Brain microvascular endothelial cell (primary cell): ENCODE measurements at regions not wholly inside any gene's neighbourhood (a gene's known extent, or its start where the extent isn't known, plus 50 kb on each side); places are given as distances from the start of the nearest gene placed in this dataset.
A peak's percentile ranks its signal among the peaks of the same experiment; 100 is the strongest.
"Not testable (repeated sequence)": the region's sequence is repeated elsewhere in the genome, so short reads cannot be mapped to it uniquely, and the experiment has no call there.

Source experiments
- DNase-seq: peaks from one replicate; pipeline ENCODE4 v3.0.0-alpha.2; 2020
- H3K27ac ChIP-seq: fragments of 250-450 bp; sonication (Bioruptor Pico); 2 replicates; pipeline ENCODE4 v1.5.1; 2020; ENCODE audit warnings: mild to moderate bottlenecking, moderate library complexity
- H3K27me3 ChIP-seq: fragments of 250-450 bp; sonication (Bioruptor Pico); replicated peaks from 2 replicates; pipeline ENCODE4 v1.5.1; 2020; ENCODE audit warnings: mild to moderate bottlenecking
- H3K36me3 ChIP-seq: fragments of 250-450 bp; sonication (Bioruptor Pico); replicated peaks from 2 replicates; pipeline ENCODE4 v1.5.1; 2020; ENCODE audit warnings: mild to moderate bottlenecking
- H3K4me3 ChIP-seq: 2 replicates; pipeline ENCODE4 v1.5.1; 2011; ENCODE audit warnings: low read depth, mild to moderate bottlenecking, control low read depth, low read length, moderate library complexity
- in situ Hi-C: cut with HindIII; loops from 2 replicates; pipeline ENCODE4 v1.10.0; 2017; ENCODE audit warnings: low sequenced_read_pairs, low pct_ligation_motif_present
- TF ChIP-seq, protein P1 (sequence below): IDR thresholded peaks from 2 replicates; pipeline ENCODE4 v1.5.1; 2011; ENCODE audit warnings: low read depth, mild to moderate bottlenecking, moderate library complexity, low read length, control low read depth, inconsistent platforms; ENCODE audit errors: missing control alignments

DNA sequence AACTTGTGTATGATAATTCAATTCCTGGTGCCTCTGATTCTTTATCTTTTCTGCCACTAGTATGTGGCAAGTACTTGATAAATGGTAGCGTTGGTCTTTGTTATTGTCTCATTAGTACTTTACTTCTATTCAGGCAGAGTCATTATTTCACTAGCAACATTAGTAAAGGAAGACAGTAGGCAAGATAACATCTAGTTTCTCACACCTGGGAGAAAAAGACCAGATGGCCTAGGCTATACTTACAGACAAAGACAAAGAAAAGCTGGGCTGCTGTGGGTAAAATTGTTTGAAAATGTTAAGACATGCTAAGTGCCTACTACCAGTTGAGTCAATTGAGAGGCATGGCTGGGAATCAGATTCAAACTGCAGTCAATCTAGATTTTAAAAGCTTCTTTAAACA, 198.7 kb upstream of the CMC1 start:
- in situ Hi-C loops: no loop called here

DNA sequence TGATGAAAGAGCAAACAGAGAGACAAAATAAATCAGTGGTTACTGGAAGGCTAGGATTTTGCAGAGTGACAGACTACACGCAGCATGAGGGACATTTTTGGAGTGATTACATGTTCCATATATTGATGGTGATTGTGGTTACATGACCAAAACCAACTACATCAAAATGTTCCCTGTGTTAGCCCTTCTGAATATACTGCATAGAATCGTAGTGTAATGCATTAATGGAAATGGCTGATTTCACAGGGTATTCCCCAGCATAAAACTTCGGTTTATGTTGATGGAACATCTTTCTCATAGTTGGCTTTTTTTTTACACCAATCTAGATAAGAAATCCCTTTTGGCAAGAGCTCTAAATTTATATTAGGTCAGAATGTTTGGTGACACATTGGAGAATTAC, 191.3 kb upstream of the CMC1 start:
- in situ Hi-C loops: no loop called here
- no peaks in the 10 kb centered on the region for H3K36me3 ChIP-seq
- TF ChIP-seq, protein P1, sequence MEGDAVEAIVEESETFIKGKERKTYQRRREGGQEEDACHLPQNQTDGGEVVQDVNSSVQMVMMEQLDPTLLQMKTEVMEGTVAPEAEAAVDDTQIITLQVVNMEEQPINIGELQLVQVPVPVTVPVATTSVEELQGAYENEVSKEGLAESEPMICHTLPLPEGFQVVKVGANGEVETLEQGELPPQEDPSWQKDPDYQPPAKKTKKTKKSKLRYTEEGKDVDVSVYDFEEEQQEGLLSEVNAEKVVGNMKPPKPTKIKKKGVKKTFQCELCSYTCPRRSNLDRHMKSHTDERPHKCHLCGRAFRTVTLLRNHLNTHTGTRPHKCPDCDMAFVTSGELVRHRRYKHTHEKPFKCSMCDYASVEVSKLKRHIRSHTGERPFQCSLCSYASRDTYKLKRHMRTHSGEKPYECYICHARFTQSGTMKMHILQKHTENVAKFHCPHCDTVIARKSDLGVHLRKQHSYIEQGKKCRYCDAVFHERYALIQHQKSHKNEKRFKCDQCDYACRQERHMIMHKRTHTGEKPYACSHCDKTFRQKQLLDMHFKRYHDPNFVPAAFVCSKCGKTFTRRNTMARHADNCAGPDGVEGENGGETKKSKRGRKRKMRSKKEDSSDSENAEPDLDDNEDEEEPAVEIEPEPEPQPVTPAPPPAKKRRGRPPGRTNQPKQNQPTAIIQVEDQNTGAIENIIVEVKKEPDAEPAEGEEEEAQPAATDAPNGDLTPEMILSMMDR: no peak

More for the DNA sequence above, 198.7 kb upstream of the CMC1 start:
- Histone ChIP-seq H3K36me3 (no peaks in the 10 kb centered on the region), H3K27me3 (no peaks in the 10 kb centered on the region), H3K27ac (no peak overlapping the region), H3K4me3 (no peak overlapping the region)
- TF ChIP-seq, protein P1: no peak
- no peak for DNase-seq

DNA sequence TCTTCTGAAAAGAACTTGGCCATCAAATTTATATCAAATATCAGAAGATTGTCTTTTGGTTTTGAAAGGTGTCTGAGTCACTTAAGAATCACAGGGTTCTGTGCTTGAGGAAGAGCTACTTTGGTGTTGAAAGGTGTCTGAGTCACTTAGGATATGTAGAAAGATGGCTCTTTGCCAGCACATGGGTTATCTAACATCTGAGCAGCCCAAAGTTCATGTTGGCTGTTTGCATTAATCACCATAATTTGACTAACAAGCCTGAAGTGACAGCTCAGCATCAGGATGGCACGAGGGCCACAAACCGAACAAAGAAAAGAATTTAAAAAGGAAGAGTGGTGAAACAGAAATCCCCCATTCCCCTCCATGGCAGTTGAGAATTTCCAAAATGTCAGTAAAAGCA, 190.5 kb upstream of the CMC1 start:
- Histone ChIP-seq H3K27me3 (no peaks in the 10 kb centered on the region), H3K36me3 (no peaks in the 10 kb centered on the region), H3K27ac (no peak overlapping the region), H3K4me3 (no peak overlapping the region)
- TF ChIP-seq, protein P1: no peak
- in situ Hi-C loops: no loop called here
- peak; percentile 12 for DNase-seq

More for the DNA sequence above, 191.3 kb upstream of the CMC1 start:
- Histone ChIP-seq H3K27me3 (no peaks in the 10 kb centered on the region), H3K4me3 (no peak overlapping the region), H3K27ac (no peak overlapping the region)
- DNase-seq: no peak

DNA sequence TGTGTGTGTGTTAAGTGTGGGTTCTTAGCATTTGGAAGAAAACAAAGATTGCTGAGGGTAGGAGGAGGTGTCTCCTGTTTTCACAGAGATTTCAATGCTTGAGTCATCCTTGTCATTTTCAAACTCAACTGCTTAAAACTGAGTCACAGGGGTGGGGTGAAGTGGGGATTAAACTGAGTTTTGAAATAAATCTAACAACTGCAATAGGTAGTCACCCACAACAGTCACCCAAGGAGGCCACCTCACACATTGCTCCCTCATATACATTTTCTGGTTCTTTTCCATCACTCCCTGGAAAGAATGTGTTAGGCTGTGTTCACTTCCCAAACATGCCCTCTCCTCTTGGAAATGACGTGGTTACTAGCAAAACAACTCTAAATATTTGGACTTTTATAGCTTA, 187.7 kb upstream of the CMC1 start:
- DNase-seq: peak; percentile 12
- H3K27ac ChIP-seq: no peak overlapping the region
- in situ Hi-C loops: no loop called here

DNA sequence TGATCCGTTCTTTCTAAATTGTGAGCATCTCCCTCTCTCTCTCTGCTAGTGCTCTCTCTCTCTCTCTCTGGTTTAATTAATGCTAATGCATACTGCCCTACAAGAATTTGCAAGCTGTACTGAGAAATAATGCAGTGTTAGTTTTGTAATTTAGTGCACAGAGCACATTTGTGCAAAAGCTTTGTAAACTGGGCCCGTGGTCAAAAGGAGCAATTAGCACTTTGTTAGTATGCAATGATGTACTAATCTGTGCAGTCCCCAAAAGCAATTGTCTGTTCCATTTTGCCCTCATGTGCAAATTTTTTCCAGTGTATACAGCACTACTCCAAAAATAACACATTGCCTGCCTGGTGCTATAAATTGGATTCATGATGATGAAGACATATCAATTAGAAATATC, 184.6 kb upstream of the CMC1 start:
- H3K36me3 ChIP-seq: no peaks in the 10 kb centered on the region
- no peak for DNase-seq
- no peaks in the 10 kb centered on the region for H3K27me3 ChIP-seq
- in situ Hi-C loops: no loop called here
- TF ChIP-seq, protein P1: no peak
- no peak overlapping the region for H3K27ac ChIP-seq
- no peak overlapping the region for H3K4me3 ChIP-seq

More for the DNA sequence above, 187.7 kb upstream of the CMC1 start:
- no peaks in the 10 kb centered on the region for H3K36me3 ChIP-seq
- no peaks in the 10 kb centered on the region for H3K27me3 ChIP-seq
- TF ChIP-seq, protein P1: no peak
- no peak overlapping the region for H3K4me3 ChIP-seq

DNA sequence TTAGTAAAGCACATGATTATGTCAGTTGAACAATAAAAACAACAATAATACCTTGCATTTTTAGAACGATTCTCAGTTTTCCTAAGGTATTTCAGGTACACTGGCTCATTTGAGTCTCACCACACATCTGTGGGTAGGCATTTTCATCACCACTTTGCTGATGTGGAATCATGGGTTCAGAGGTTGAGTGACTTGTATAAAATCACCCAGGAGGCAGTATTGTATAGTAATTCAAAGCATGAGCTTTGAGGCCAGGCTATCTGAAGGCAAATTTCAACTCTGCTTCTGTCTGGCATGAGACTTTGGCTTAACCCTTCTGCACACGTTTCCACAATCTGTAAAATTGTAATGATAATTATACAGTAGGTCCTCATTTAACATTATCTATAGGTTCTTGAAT, 183.9 kb upstream of the CMC1 start:
- TF ChIP-seq, protein P1: no peak
- in situ Hi-C loops: no loop called here

DNA sequence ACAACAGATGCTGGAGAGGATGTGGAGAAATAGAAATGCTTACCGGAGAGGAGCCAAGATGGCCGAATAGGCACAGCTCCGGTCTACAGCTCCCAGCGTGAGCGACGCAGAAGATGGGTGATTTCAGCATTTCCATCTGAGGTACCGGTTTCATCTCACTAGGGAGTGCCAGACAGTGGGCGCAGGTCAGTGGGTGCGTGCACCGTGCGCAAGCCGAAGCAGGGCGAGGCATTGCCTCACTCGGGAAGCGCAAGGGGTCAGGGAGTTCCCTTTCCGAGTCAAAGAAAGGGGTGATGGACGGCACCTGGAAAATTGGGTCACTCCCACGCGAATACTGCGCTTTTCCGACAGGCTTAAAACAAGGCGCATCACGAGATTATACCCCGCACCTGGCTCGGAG, 182.2 kb upstream of the CMC1 start:
- H3K27me3 ChIP-seq, H3K27ac ChIP-seq, H3K36me3 ChIP-seq, DNase-seq, in situ Hi-C loops, H3K4me3 ChIP-seq: not testable (repeated sequence)

More for the DNA sequence above, 183.9 kb upstream of the CMC1 start:
- DNase-seq: no peak
- Histone ChIP-seq H3K4me3 (no peak overlapping the region), H3K27ac (no peak overlapping the region), H3K27me3 (no peaks in the 10 kb centered on the region), H3K36me3 (no peaks in the 10 kb centered on the region)
